ENCODE measurements at regions not wholly inside any gene's neighbourhood (a gene's known extent, or its start where the extent isn't known, plus 50 kb on each side); places are given as distances from the start of the nearest gene placed in this dataset.

DNA sequence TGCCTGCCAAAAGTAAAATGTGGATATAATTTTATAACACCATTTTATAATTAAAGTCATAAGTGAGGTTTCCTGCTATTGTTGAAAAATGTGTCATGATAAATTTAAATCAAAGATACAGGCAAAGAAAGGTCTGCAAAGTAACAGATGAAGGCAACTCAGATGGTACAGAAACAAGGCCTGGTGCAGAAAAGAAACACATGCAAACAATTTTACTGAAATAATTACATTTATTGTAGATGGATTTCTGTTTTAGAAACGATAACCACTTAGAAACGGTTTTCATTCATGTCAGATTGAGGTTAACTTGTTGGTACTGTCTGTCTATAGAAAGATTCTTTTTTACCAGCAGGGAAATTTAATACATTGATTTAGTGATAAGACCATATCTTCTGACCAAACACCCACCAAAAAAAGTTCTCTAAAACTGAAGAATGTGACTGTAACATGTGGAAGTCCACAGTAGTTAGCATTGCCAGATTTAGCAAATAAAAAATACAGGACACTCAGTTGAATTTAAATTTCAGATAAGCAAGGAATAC lies 105.5 kb upstream of the FERMT1 start:
- no peak for DNase-seq (ENCODE audit: low read depth)

- no peak for DNase-seq (ENCODE audit: low read depth)
Observed at GRCh38 chr20:6213311-6213710, 90.5 kb upstream of the FERMT1 start.

GRCh38 chr20:6212903-6213302 lies 90.1 kb upstream of the FERMT1 start:
- DNase-seq (ENCODE audit: low read depth): no peak

DNA sequence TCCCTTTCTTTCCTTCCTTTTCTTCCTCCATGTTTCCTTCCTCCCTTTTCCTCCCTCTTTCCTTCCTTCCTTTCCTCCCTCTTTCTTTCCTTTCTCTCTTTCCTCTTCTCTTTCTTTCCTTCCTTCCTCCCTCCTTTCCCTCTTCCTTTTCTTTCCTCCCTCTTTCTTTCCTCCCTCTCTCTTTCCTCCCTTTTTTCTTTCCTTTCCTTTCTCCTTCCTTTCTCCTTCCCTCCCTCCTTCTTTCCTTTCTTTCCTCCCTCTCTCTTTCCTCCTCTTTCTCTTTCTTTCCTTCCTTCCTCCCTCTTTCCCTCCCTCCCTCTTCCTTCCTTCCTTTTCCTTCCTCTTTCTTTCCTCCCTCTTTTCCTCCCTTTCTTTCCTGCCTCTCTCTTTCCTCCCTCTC lies 86.3 kb upstream of the FERMT1 start:
- no peak for DNase-seq (ENCODE audit: low read depth)

GRCh38 chr20:6200092-6200491 lies 77.3 kb upstream of the FERMT1 start:
- no peak for DNase-seq (ENCODE audit: low read depth)

GRCh38 chr20:6185268-6185667 lies 62.4 kb upstream of the FERMT1 start:
- DNase-seq (ENCODE audit: low read depth): no peak

DNA sequence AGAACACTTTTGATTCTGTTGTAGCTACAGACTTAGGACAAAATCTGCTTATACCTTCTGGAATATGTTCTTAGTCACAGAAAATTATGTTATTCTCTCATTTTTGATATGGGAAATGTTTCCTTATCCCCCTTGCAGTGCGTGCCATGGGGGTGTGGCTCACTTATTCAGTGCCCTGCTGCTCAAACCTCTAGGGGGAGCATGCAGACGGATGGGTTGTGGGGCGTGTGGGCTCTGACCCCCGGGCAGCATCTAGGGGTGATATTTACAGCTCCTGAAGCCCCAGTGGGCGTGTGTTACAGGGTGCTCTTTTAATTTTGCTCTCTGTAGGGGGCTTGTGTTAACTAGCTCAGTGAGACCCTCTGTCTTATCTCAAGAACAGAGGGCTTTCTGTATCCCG lies 61.3 kb upstream of the FERMT1 start:
- no peak for DNase-seq (ENCODE audit: low read depth)

- DNase-seq (ENCODE audit: low read depth): no peak
Observed at GRCh38 chr20:6180531-6180930, 57.7 kb upstream of the FERMT1 start.

DNA sequence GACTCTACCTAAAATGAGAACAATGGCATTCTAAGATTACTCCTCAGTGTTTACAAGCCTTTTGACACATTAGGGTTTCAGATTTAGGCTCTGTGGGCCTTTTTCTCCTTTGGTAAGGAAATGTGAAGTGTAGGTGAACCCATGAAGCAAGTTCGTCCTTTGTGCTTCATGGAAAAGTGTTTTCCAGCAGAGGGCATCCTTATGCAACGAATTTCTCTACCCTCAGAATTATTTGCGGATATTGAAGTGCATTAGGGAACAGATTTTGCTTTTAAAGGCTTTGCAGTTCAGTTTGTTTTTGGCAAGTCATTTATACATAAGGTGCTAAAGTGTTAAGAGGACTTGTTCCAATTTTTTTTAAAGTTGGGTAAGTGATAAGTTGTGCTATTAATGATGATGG lies 55.7 kb upstream of the FERMT1 start:
- peak; percentile 3 for DNase-seq (ENCODE audit: low read depth)

GRCh38 chr20:6173481-6173880 lies 50.7 kb upstream of the FERMT1 start:
- no peak for DNase-seq (ENCODE audit: low read depth)

Measured in HS-5 (cell line).